ENCODE measurements at regions not wholly inside any gene's neighbourhood (a gene's known extent, or its start where the extent isn't known, plus 50 kb on each side); places are given as distances from the start of the nearest gene placed in this dataset.

- Histone ChIP-seq H3K4me1 (no peaks in the 10 kb centered on the region), H3K27me3 (peaks cover 0 to 6% (median 0%) of the 10 kb centered on the region in 9 donors), H3K9me3 (no peaks in the 10 kb centered on the region), H3K4me3 (no peak overlapping the region), H3K36me3 (no peaks in the 10 kb centered on the region), H3K27ac (no peak overlapping the region)
- DNase-seq (no peak), ATAC-seq (no peak)
- intact Hi-C loops (cut with DNase I) = loop anchor here in 5 of 10 donors (2.0 to 10.0 kb wide), 4 partner anchors 63 to 543 kb away; no protein-coding TSS in a partner anchor
- 81 to 93% (median 87%) methylated on average over 4 to 11 of the region's 11 CpGs for WGBS, 4 donors
- TF ChIP-seq POLR2A (IDR thresholded peaks at IDR 0.05) = no peak
- no peak for TF ChIP-seq CTCF (IDR thresholded peaks at IDR 0.05)
Measured at GRCh38 chr15:80308002-80308401, 56.0 kb upstream of the CTXND1 start.

GRCh38 chr15:80309769-80310384, 57.9 kb upstream of the CTXND1 start:
- no peak overlapping the region for H3K27ac ChIP-seq
- H3K27me3 ChIP-seq = peaks cover 0 to 10% (median 0%) of the 10 kb centered on the region in 9 donors
- no peaks in the 10 kb centered on the region for H3K36me3 ChIP-seq
- no peaks in the 10 kb centered on the region for H3K4me1 ChIP-seq
- no peak for TF ChIP-seq POLR2A (IDR thresholded peaks at IDR 0.05)
- TF ChIP-seq CTCF (IDR thresholded peaks at IDR 0.05) = peak in 11 of 12 donors; percentile 28 to 59 (median 47)
- WGBS, 4 donors = 58 to 61% (median 59%) methylated on average over 6 of the region's 6 CpGs
- DNase-seq (no peak), ATAC-seq (peak in 3 of 4 donors; percentile 55 to 70 (median 57))
- intact Hi-C loops (cut with DNase I) = loop anchor here in 8 of 10 donors (2.0 to 10.0 kb wide), 4 partner anchors 65 to 545 kb away; no protein-coding TSS in a partner anchor
- H3K4me3 ChIP-seq = no peak overlapping the region
- no peaks in the 10 kb centered on the region for H3K9me3 ChIP-seq

DNA sequence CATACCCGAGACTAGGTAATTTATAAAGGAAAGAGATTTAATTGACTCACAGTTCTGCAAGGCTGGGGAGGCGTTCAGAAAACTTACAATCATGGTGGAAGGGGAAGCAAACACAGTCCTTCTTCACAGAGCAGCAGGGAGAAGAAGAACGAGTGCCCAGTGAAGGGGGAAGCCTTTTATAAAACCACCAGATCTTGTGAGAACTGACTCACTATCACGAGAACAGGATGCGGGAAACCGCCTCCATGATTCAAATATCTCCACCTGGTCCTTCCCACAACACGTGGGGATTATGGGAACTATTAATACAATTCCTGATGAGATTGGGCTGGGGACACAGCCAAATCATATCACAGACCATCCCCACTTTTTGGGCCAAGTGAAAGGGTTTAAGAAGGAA, 58.8 kb upstream of the CTXND1 start:
- TF ChIP-seq POLR2A (IDR thresholded peaks at IDR 0.05) = no peak
- TF ChIP-seq CTCF (IDR thresholded peaks at IDR 0.05) = no peak
- no peaks in the 10 kb centered on the region for H3K4me1 ChIP-seq
- H3K9me3 ChIP-seq = no peaks in the 10 kb centered on the region
- WGBS, 4 donors = 74 to 82% (median 77%) methylated on average over 7 of the region's 7 CpGs
- intact Hi-C loops (cut with DNase I) = loop anchor here in 4 of 10 donors (2.0 to 5.0 kb wide), 2 partner anchors 68 kb away; no protein-coding TSS in a partner anchor
- DNase-seq = no peak
- H3K4me3 ChIP-seq = no peak overlapping the region
- H3K36me3 ChIP-seq = no peaks in the 10 kb centered on the region
- no peak for ATAC-seq
- peaks cover 0 to 10% (median 0%) of the 10 kb centered on the region in 9 donors for H3K27me3 ChIP-seq
- H3K27ac ChIP-seq = no peak overlapping the region

DNA sequence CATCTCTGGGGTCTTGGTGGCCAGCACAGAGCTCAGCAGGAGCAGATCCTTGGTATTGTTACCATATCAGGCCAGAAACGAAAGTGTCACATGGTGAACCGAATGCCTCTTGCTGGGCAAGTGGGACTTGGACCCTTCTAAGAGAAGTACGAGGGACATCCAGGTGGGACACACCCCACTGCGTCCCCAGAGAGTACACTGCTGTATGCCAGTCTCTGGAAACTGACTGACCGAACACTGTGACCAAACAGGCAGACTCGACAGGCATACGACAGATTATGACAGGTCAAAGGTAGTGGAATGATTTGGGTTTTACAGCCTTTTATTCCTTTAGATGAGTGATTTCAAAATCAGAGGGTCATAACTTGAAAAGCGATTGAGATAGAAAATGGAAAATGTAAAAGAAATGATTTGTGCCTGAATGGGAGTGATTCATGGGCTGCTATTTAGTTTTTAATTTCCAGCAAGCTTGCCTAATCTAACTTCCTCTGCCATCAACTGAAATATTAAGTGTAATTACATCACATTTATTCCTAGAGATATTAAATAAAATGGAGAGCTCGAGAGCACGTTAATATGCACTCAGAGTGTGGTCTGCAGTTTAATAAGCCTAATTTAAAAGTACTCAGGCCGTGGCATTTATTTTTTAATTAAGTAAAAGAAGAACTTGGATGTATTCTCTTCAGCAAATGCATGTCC, 63.4 kb upstream of the CTXND1 start:
- Histone ChIP-seq H3K4me1 (peaks cover 0 to 4% (median 0%) of the 10 kb centered on the region in 12 donors), H3K4me3 (no peak overlapping the region), H3K36me3 (no peaks in the 10 kb centered on the region), H3K9me3 (no peaks in the 10 kb centered on the region), H3K27me3 (peaks cover 0 to 10% (median 0%) of the 10 kb centered on the region in 9 donors), H3K27ac (no peak overlapping the region)
- TF ChIP-seq CTCF (IDR thresholded peaks at IDR 0.05) (no peak), POLR2A (IDR thresholded peaks at IDR 0.05) (no peak)
- ATAC-seq (no peak), DNase-seq (no peak)
- intact Hi-C loops (cut with DNase I) = no loop called here
- WGBS, 4 donors = 81 to 87% (median 84%) methylated on average over 11 of the region's 11 CpGs

Measured in heart left ventricle (tissue), 16 donors.